Activated naive CD4-positive, alpha-beta T cell treated with anti-CD3 and anti-CD28 coated beads for 36 hours (primary cell): ENCODE measurements at regions not wholly inside any gene's neighbourhood (a gene's known extent, or its start where the extent isn't known, plus 50 kb on each side); places are given as distances from the start of the nearest gene placed in this dataset.

Experiments used
- CTCF ChIA-PET: fragments of 350-600 bp; sonication (Branson Sonifier 250); formaldehyde crosslinking; loops from one replicate; lab custom pipeline; 2021; ENCODE audit warnings: antibody characterized with exemption; lab: Charles Lee
- DNase-seq: peaks from one replicate; pipeline ENCODE4 v3.0.0-alpha.2; 2020
- H3K27ac Mint-ChIP-seq: one replicate; pipeline ENCODE4 v1.8.0; 2021; ENCODE audit warnings: mild to moderate bottlenecking, mixed read lengths
- H3K27me3 Mint-ChIP-seq: one replicate; pipeline ENCODE4 v1.8.0; 2021; ENCODE audit warnings: low read depth, mixed read lengths
- H3K36me3 Mint-ChIP-seq: one replicate; pipeline ENCODE4 v1.8.0; 2021; ENCODE audit warnings: low read depth, mixed read lengths
- H3K4me1 Mint-ChIP-seq: one replicate; pipeline ENCODE4 v1.8.0; 2021; ENCODE audit warnings: low read depth, mixed read lengths
- H3K4me3 Mint-ChIP-seq: one replicate; pipeline ENCODE4 v1.8.0; 2021; ENCODE audit warnings: mild to moderate bottlenecking, moderate library complexity, mixed read lengths
- H3K9me3 Mint-ChIP-seq: one replicate; pipeline ENCODE4 v1.8.0; 2021; ENCODE audit warnings: mixed read lengths
- intact Hi-C: fragments of 100-400 bp; cut with micrococcal nuclease; formaldehyde crosslinking; loops from one replicate; pipeline ENCODE4 v1.15.1; 2023

DNA sequence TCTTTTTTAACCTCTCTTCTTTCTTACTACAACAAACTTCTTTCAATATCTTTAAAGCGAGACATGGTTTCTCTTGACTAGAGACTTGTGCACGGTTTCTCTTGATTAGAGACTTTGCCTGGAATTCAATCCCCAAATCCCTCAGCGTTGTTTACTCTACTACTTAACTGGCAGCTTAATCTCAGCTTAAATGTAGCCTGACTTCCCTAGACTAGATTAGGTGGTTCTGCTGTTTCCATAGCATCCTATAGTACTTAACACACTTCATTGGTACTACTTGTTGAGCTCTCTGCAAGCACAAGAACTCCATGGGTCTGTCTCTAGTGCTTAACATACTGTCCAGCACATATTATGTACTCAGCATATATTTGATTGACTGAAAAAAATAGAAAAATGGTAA, 168.2 kb upstream of the GPR149 start:
- intact Hi-C loops: no loop called here
- Mint-ChIP-seq H3K4me3 (no peak overlapping the region), H3K4me1 (no peaks in the 10 kb centered on the region), H3K36me3 (no peaks in the 10 kb centered on the region), H3K27me3 (no peaks in the 10 kb centered on the region), H3K27ac (no peak overlapping the region), H3K9me3 (peaks cover 4% of the 10 kb centered on the region)
- CTCF ChIA-PET: no interaction called here
- no peak for DNase-seq

DNA sequence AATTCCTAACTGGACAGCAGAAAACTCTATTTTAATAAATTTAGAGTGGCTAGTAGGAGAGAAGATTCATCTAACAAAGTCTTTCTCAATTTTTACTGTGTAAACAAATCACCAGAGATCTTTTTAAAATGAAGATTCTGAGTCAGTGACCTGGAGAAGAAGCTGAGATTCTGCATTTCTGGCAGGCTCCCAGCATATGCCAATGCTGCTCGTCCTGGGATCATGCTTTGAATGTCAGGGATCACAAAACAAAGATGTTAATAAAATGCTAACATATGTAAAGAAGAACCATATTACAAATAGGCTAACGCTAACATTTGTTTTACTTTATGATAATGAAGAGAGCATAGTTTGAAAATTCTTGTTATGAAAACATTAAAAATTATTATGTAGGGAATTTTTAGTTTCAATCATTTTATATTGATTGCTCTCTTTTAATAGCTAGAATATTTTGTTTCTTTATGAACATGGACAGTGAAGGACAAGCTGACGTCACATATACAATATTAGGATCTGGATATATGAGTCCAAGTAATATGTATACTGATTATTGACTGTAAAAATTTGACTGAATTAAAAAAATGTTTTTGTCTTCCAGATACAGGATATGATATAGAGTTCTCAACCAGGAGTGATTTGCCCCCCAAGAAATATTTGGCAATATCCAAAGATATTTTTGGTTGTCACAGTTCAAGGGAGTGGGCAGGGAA, 160.8 kb upstream of the GPR149 start:
- Mint-ChIP-seq H3K9me3 (peaks cover 1% of the 10 kb centered on the region), H3K27me3 (no peaks in the 10 kb centered on the region), H3K4me1 (no peaks in the 10 kb centered on the region), H3K4me3 (no peak overlapping the region), H3K36me3 (no peaks in the 10 kb centered on the region), H3K27ac (no peak overlapping the region)
- CTCF ChIA-PET: no interaction called here
- no peak for DNase-seq
- intact Hi-C loops: no loop called here

DNA sequence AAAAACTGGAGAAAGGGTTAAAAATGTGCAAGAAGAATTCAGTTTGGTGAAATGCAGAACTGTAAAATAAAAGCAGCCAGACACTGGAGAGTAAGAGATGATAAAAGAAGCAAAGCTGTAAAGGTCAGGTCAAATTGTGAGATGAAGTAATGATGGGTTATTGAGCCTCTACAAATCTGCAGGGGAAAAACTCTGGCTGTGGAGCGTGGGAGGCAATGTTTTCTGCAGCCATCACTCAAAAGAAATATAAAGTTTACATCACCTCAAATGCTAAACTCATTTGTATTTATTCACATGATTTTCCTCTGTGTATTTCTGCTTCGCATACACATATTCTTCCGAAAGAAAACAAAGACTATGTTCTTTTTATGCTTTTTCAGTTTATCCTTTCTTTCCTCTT, 158.8 kb upstream of the GPR149 start:
- no peak overlapping the region for H3K4me3 Mint-ChIP-seq
- H3K36me3 Mint-ChIP-seq: no peaks in the 10 kb centered on the region
- intact Hi-C loops: no loop called here
- H3K27me3 Mint-ChIP-seq: no peaks in the 10 kb centered on the region
- no peaks in the 10 kb centered on the region for H3K4me1 Mint-ChIP-seq
- no peak for DNase-seq
- peaks cover 1% of the 10 kb centered on the region for H3K9me3 Mint-ChIP-seq
- H3K27ac Mint-ChIP-seq: no peak overlapping the region
- CTCF ChIA-PET: no interaction called here

DNA sequence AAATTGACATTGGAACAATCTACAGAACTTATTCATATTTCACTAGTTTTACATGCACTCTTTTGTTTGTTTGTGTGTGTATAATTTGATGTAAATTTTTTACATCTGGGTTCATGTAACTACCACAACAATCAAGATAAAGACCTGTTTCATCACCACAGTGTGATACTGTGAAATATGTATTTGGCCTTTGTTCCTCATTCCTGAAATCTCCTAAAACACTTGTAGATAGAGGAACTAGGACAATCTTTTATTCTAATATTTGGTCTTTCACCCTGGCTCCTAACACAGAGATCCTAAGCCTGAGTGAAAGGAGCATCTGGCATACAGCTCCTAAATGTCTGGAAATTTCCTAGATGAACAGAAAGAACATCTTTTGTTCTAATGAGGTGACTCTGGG, 155.0 kb upstream of the GPR149 start:
- intact Hi-C loops: no loop called here

DNA sequence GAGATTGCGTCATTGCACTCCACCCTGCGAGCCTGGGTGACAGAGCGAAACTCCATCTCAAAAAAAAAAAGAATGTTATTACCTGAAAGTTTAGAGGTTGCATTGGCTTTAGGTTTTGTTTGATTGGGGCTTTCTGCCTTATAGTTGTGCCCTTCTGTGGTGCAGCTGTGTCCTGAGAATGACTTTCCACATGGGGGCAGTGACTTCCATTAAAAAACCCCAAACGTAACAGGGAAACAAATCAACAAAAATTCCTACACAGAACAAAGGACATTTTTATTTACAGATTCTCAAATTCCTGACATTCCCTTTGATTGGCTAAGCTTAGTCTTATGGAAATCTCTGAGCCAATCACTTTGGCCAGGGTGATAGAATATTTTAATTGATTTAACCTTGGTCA, 154.1 kb upstream of the GPR149 start:
- CTCF ChIA-PET: interaction anchor here (0.6 kb wide), 1 partner anchor 818 kb away, joined by 5 read pairs; no protein-coding TSS in a partner anchor
- Mint-ChIP-seq H3K4me1 (no peaks in the 10 kb centered on the region), H3K27ac (no peak overlapping the region), H3K4me3 (no peak overlapping the region), H3K36me3 (no peaks in the 10 kb centered on the region), H3K27me3 (no peaks in the 10 kb centered on the region), H3K9me3 (peaks cover 1% of the 10 kb centered on the region)
- DNase-seq: no peak
- intact Hi-C loops: no loop called here

More for the DNA sequence above, 155.0 kb upstream of the GPR149 start:
- Mint-ChIP-seq H3K4me1 (no peaks in the 10 kb centered on the region), H3K9me3 (no peaks in the 10 kb centered on the region), H3K36me3 (no peaks in the 10 kb centered on the region), H3K27ac (no peak overlapping the region), H3K4me3 (no peak overlapping the region), H3K27me3 (no peaks in the 10 kb centered on the region)
- DNase-seq: no peak
- CTCF ChIA-PET: no interaction called here

DNA sequence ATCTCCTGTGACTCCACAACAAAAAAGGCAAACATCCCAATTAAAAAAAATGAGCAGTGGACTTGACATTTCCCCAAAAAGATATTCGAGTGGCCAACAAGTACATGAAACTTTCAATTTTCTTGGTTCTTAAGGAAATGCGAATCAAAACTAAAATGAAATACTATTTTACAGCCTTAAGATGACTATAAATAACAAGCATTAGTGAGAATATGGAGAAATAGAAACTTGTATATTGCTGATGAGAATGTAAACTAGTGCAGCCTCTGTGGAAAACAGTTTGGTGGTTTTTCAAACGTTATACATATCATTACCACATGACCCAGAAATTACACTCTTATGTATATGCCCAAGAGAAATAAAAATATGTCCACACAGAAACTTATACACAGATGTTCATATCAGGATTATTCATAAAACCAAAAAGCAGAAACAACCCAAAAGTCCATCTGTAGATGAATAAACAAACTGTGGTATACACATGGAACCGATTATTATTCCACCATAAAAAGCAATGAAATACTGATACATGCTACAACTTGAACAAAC, 153.2 kb upstream of the GPR149 start:
- Mint-ChIP-seq H3K27ac (no peak overlapping the region), H3K4me1 (no peaks in the 10 kb centered on the region), H3K4me3 (no peak overlapping the region), H3K27me3 (no peaks in the 10 kb centered on the region), H3K36me3 (no peaks in the 10 kb centered on the region), H3K9me3 (peaks cover 5% of the 10 kb centered on the region)
- no peak for DNase-seq
- intact Hi-C loops: no loop called here
- CTCF ChIA-PET: no interaction called here

DNA sequence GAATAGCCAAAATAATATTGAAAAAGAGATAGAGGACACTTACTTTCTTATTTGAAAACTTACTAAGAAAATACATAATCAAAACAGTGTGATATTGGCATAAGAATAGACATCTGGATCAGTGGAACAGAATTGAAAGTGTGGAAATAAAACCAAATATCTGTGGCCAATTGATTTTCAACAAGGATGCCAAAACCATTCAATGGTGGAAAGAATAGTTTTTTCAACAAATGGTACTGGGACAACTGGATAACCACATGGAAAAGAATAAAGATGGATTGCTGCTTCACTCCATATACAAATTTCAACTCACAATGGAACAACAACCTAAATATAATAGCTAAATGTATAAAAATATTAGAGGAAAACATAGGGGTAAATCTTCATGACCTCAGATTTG, 152.5 kb upstream of the GPR149 start:
- H3K4me1 Mint-ChIP-seq: no peaks in the 10 kb centered on the region
- H3K36me3 Mint-ChIP-seq: no peaks in the 10 kb centered on the region
- CTCF ChIA-PET: no interaction called here
- DNase-seq: no peak
- intact Hi-C loops: no loop called here
- H3K27me3 Mint-ChIP-seq: no peaks in the 10 kb centered on the region
- no peak overlapping the region for H3K27ac Mint-ChIP-seq
- H3K9me3 Mint-ChIP-seq: peaks cover 5% of the 10 kb centered on the region
- H3K4me3 Mint-ChIP-seq: no peak overlapping the region

DNA sequence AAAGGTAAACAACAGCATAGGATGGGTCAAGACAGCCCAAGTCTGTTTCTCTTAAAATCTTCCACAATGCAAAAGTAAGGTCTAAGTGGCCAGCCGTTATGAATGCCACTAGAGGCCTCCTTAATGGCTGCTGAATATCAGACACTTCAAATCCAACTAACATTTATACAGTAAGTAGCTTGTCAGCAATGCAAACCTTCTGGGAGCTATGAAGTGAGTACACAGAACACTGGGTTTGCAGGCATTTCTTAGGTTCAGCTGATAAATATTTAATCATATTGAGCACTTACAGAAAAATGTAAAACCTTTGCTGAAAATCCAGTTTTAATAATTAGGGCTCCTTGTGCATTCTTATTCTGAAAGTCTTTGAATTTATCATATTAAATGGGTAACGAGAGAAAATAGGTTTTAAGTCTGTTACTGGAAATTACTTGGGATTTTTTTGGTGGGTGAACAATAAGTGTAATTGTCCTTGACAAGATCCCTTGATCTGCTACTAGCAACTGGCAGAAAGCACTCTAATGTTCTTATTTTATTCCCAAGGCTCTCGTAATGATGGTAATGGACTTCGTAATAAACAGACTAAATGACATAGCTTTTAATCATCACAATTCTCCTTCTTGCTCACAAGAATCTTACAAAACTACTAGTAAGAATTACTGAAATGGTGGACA, 141.7 kb upstream of the GPR149 start:
- H3K27ac Mint-ChIP-seq: no peak overlapping the region
- CTCF ChIA-PET: interaction anchor here (1.7 kb wide), 1 partner anchor 55 kb away, joined by 3 read pairs; no protein-coding TSS in a partner anchor
- no peak for DNase-seq
- peaks cover 6% of the 10 kb centered on the region for H3K9me3 Mint-ChIP-seq
- no peaks in the 10 kb centered on the region for H3K27me3 Mint-ChIP-seq
- H3K4me1 Mint-ChIP-seq: no peaks in the 10 kb centered on the region
- intact Hi-C loops: no loop called here
- H3K36me3 Mint-ChIP-seq: no peaks in the 10 kb centered on the region
- H3K4me3 Mint-ChIP-seq: no peak overlapping the region

DNA sequence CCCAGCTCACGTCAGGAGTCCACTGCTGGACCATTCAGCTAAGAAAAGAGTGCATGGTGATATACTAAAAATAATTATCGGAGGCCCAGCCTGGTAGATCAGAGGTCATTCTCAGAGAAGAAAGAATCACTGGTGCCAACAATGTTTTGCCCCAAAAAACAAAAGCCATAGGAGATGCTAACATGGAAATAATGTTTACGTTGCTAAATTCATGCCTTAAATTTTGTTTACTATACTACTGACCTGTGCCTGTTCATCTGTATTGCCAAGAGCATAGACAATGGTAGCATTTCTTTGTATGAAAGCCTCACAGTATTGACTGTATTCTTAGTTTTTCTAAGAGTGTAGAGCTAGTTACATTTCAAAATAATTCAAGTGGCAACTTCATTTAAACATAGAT, 138.1 kb upstream of the GPR149 start:
- H3K9me3 Mint-ChIP-seq: peaks cover 1% of the 10 kb centered on the region
- H3K27me3 Mint-ChIP-seq: no peaks in the 10 kb centered on the region
- H3K36me3 Mint-ChIP-seq: no peaks in the 10 kb centered on the region
- no peaks in the 10 kb centered on the region for H3K4me1 Mint-ChIP-seq
- H3K4me3 Mint-ChIP-seq: no peak overlapping the region
- no peak overlapping the region for H3K27ac Mint-ChIP-seq
- DNase-seq: no peak
- CTCF ChIA-PET: no interaction called here
- intact Hi-C loops: no loop called here

DNA sequence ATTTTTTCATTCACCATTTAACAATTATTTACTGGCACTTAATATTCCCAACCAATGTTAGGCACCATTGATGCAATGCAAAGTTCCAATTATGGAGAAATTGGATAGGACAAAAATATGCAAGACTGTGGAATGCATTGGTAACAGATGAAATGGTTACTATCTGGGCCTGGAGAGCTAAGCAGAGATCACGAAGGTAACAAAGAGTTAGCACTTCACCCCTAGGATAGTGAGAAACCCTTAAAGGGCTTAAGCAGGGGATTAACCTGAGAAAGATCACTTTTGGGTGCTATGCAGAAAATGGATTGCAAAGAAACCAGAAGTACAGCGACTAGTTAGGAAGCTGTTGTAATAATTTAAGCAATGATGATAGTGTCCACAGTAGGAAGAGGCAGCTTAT, 129.6 kb upstream of the GPR149 start:
- Mint-ChIP-seq H3K27me3 (no peaks in the 10 kb centered on the region), H3K4me3 (no peak overlapping the region), H3K9me3 (no peaks in the 10 kb centered on the region), H3K27ac (no peak overlapping the region), H3K36me3 (no peaks in the 10 kb centered on the region), H3K4me1 (no peaks in the 10 kb centered on the region)
- CTCF ChIA-PET: no interaction called here
- DNase-seq: no peak
- intact Hi-C loops: no loop called here

DNA sequence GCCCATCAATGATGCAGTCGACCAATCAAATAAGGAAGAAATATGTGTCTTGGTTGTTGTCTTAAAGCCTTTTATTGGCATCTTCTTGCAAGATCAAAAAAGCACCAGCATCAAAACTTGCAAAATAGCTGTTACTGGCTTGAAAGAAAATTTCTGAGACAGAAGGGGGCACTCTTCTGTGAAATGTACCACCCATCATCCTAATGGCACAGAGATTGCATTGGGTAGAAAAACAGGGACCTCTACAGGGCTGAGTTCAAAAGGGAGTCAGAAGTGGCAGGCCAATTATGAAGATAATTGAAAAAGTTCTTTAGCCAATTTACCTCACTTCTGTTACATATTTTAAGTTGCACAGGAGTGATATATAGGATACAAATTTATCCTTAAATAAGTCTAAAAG, 122.3 kb upstream of the GPR149 start:
- H3K27me3 Mint-ChIP-seq: peaks cover 3% of the 10 kb centered on the region
- intact Hi-C loops: no loop called here

DNA sequence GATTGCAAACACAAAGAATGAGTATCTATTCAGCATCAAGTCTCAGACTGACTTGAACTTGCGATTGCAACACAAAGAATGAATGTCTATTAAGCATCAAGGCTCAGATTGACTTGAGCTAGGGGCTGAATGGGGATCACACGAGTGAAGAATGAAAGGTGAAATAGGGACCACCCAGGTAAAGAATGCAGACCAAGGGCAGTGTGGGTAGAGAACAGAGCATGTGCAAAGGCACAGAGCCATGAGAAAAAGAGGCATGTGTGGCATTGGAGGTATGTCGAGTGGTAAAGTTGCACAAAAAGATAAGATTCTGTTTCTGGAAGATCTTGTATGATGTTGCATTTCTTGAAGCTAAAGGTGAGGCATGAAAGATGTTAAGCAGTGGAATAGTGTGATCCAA, 119.4 kb upstream of the GPR149 start:
- Mint-ChIP-seq H3K4me1 (no peaks in the 10 kb centered on the region), H3K36me3 (no peaks in the 10 kb centered on the region), H3K27ac (no peak overlapping the region), H3K27me3 (peaks cover 3% of the 10 kb centered on the region), H3K9me3 (no peaks in the 10 kb centered on the region), H3K4me3 (no peak overlapping the region)
- CTCF ChIA-PET: no interaction called here
- DNase-seq: no peak
- intact Hi-C loops: no loop called here

More for the DNA sequence above, 122.3 kb upstream of the GPR149 start:
- Mint-ChIP-seq H3K27ac (no peak overlapping the region), H3K4me3 (no peak overlapping the region), H3K36me3 (no peaks in the 10 kb centered on the region), H3K9me3 (no peaks in the 10 kb centered on the region), H3K4me1 (no peaks in the 10 kb centered on the region)
- CTCF ChIA-PET: no interaction called here
- DNase-seq: no peak

DNA sequence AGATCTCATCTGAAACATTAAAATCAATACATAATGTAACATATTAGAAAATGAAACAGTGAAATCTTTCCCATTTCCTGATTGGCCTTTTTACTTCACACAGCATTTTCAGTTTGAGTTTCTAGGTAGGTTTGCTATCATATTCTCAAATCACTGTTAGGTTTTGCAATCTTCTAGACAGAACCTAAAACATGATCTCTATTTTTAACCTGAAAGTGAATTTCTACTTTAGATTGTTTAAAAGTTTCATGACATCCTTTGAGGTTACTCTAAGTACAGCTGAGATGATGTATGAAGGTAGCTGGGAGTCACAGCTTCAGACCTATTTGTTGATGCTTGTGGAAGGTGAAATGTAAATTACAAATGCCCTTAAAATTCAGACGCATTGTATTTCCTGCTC, 118.4 kb upstream of the GPR149 start:
- Mint-ChIP-seq H3K27me3 (peaks cover 3% of the 10 kb centered on the region), H3K9me3 (no peaks in the 10 kb centered on the region), H3K4me3 (no peak overlapping the region), H3K27ac (no peak overlapping the region), H3K4me1 (no peaks in the 10 kb centered on the region), H3K36me3 (no peaks in the 10 kb centered on the region)
- intact Hi-C loops: no loop called here
- no peak for DNase-seq
- CTCF ChIA-PET: no interaction called here
